ENCODE measurements at regions not wholly inside any gene's neighbourhood (a gene's known extent, or its start where the extent isn't known, plus 50 kb on each side); places are given as distances from the start of the nearest gene placed in this dataset.
"Not testable (repeated sequence)": the region's sequence is repeated elsewhere in the genome, so short reads cannot be mapped to it uniquely, and the experiment has no call there.

GRCh38 chr12:129959889-129960288 is 56.1 kb upstream of the TMEM132D start:
- no peak for DNase-seq

- no peak for DNase-seq
These were observed 57.3 kb upstream of the TMEM132D start for GRCh38 chr12:129961091-129961490.

- DNase-seq: no peak
These were observed 58.0 kb upstream of the TMEM132D start for GRCh38 chr12:129961856-129962255.

- DNase-seq: no peak
These were observed 60.5 kb upstream of the TMEM132D start for GRCh38 chr12:129964300-129964699.

GRCh38 chr12:129964826-129965457 is 61.1 kb upstream of the TMEM132D start:
- DNase-seq: no peak

GRCh38 chr12:129966146-129966995 is 62.5 kb upstream of the TMEM132D start:
- DNase-seq: no peak

- no peak for DNase-seq
These were observed 67.9 kb upstream of the TMEM132D start for GRCh38 chr12:129971721-129972120.

- DNase-seq: no peak
These were observed 69.6 kb upstream of the TMEM132D start for GRCh38 chr12:129973236-129973961.

- no peak for DNase-seq
These were observed 80.3 kb upstream of the TMEM132D start for GRCh38 chr12:129984106-129984505.

- no peak for DNase-seq
These were observed 84.0 kb upstream of the TMEM132D start for GRCh38 chr12:129987841-129988240.

- no peak for DNase-seq
These were observed 90.8 kb upstream of the TMEM132D start for GRCh38 chr12:129994634-129995033.

- no peak for DNase-seq
These were observed 93.4 kb upstream of the TMEM132D start for GRCh38 chr12:129997239-129997638.

GRCh38 chr12:130004310-130004877 is 100.6 kb upstream of the TMEM132D start:
- not testable (repeated sequence) for DNase-seq

GRCh38 chr12:130007771-130008170 is 103.9 kb upstream of the TMEM132D start:
- DNase-seq: no peak

- no peak for DNase-seq
These were observed 104.4 kb upstream of the TMEM132D start for GRCh38 chr12:130008241-130008640.

GRCh38 chr12:130009961-130010360 is 106.1 kb upstream of the TMEM132D start:
- no peak for DNase-seq

- no peak for DNase-seq
These were observed 108.0 kb upstream of the TMEM132D start for GRCh38 chr12:130011611-130012385.

GRCh38 chr12:130013771-130014484 is 110.1 kb upstream of the TMEM132D start:
- peak; percentile 85 for DNase-seq

GRCh38 chr12:130014485-130014807 is 110.6 kb upstream of the TMEM132D start:
- DNase-seq: no peak

- DNase-seq: no peak
These were observed 112.4 kb upstream of the TMEM132D start for GRCh38 chr12:130016194-130016593.

GRCh38 chr12:130016986-130017385 is 113.2 kb upstream of the TMEM132D start:
- no peak for DNase-seq
